GM12878 (cell line): ENCODE measurements at regions not wholly inside any gene's neighbourhood (a gene's known extent, or its start where the extent isn't known, plus 50 kb on each side); places are given as distances from the start of the nearest gene placed in this dataset.

Source experiments
- ATAC-seq: fragments of 200-7000 bp; cut with Tn5 transposase; 3 replicates; pipeline ENCODE4 v1.9.1; 2020; ENCODE audit warnings: mild to moderate bottlenecking, moderate library complexity
- BruUV-seq: library from RNA; stranded (reverse); fragments of 400-500 nt; replicated peaks from 2 replicates; lab custom pipeline; 2021; lab: Mats Ljungman, UMichigan
- CTCF ChIA-PET: fragments of 300-600 bp; sonication (Branson Sonifier 250); formaldehyde crosslinking; extraction: SDS; loops from one replicate; lab custom pipeline; 2021; ENCODE audit warnings: inconsistent platforms; lab: Yijun Ruan, JAX
- POLR2A ChIA-PET: fragments of 350-600 bp; formaldehyde crosslinking; extraction: SDS; loops from one replicate; lab custom pipeline; 2021; ENCODE audit warnings: inconsistent platforms; lab: Charles Lee
- RAD21 ChIA-PET: fragments of 300-600 bp; sonication (Branson Sonifier 250); formaldehyde crosslinking; loops from one replicate; lab custom pipeline; 2023; ENCODE audit warnings: antibody characterized with exemption; ENCODE audit not compliant: unreplicated experiment; lab: Charles Lee
- SMC1A ChIA-PET: fragments of 300-600 bp; sonication (Branson Sonifier 250); formaldehyde crosslinking; loops from one replicate; lab custom pipeline; 2023; ENCODE audit not compliant: unreplicated experiment, uncharacterized antibody; lab: Charles Lee
- DNase-seq: peaks from one replicate; pipeline ENCODE4 v3.0.0-alpha.2; 2011; ENCODE audit warnings: low read depth, low spot score
- FAIRE-seq: peaks from 3 replicates; lab custom pipeline; 2011; peaks lifted over from hg19 to GRCh38; lab: Jason Lieb, UNC
- H2AFZ ChIP-seq: 2 replicates; pipeline ENCODE4 v1.6.0; 2011; ENCODE audit warnings: low read depth, low read length, control low read depth; ENCODE audit not compliant: control insufficient read depth
- H3K27ac ChIP-seq: 2 replicates; pipeline ENCODE4 v1.5.1; 2011; ENCODE audit warnings: control low read depth; ENCODE audit not compliant: control insufficient read depth, insufficient read depth
- H3K27me3 ChIP-seq, 2 experiments: replicated peaks in 1 of 2; 2 replicates each; pipeline versions ENCODE4 v1.6.0 to v1.6.1; 2011; ENCODE audit warnings: low read length in 1 of 2; ENCODE audit not compliant: control insufficient read depth in 2 of 2, insufficient read depth in 2 of 2
- H3K36me3 ChIP-seq, 2 experiments: 2 replicates each; pipeline ENCODE4 v1.5.1; 2011; ENCODE audit warnings: low read length in 1 of 2; ENCODE audit not compliant: control insufficient read depth in 2 of 2, insufficient read depth in 2 of 2
- H3K4me1 ChIP-seq: 2 replicates; pipeline ENCODE4 v1.6.1; 2011; ENCODE audit warnings: mild to moderate bottlenecking, low read length, moderate library complexity, mixed read lengths; ENCODE audit not compliant: control insufficient read depth, insufficient read depth
- H3K4me2 ChIP-seq: 2 replicates; pipeline ENCODE4 v1.6.0; 2011; ENCODE audit warnings: control low read depth; ENCODE audit not compliant: control insufficient read depth, insufficient read depth
- H3K4me3 ChIP-seq: fragments of 200-600 bp; sonication (generic); 2 replicates; pipeline ENCODE4 v1.5.1; 2016
- H3K79me2 ChIP-seq: 2 replicates; pipeline ENCODE4 v1.6.0; 2011; ENCODE audit warnings: low read length; ENCODE audit not compliant: control insufficient read depth, insufficient read depth
- H3K9ac ChIP-seq: 2 replicates; pipeline ENCODE4 v1.8.0; 2011; ENCODE audit warnings: low read length, control low read depth, mixed read lengths; ENCODE audit not compliant: control insufficient read depth, insufficient read depth
- H3K9me3 ChIP-seq: replicated peaks from 3 replicates; pipeline ENCODE4 v1.5.1; 2011; ENCODE audit warnings: mild to moderate bottlenecking, low read length; ENCODE audit not compliant: control insufficient read depth, insufficient read depth
- H4K20me1 ChIP-seq: 2 replicates; pipeline ENCODE4 v1.6.0; 2011; ENCODE audit not compliant: control insufficient read depth, insufficient read depth
- ATF2 ChIP-seq: IDR thresholded peaks from 2 replicates; pipeline ENCODE4 v1.6.1; 2012; ENCODE audit warnings: low read length, inconsistent platforms
- ATF7 ChIP-seq: fragments of 450-650 bp; IDR thresholded peaks from 2 replicates; pipeline ENCODE4 v1.6.1; 2016; ENCODE audit warnings: low read depth, mild to moderate bottlenecking
- BCL3 ChIP-seq: IDR thresholded peaks from 2 replicates; pipeline ENCODE4 v1.6.1; 2011; ENCODE audit warnings: borderline replicate concordance, low read depth, mild to moderate bottlenecking, moderate library complexity, low read length; ENCODE audit not compliant: insufficient read depth, poor library complexity, severe bottlenecking
- CHD1 ChIP-seq: IDR thresholded peaks from 2 replicates; pipeline ENCODE4 v1.6.1; 2012; ENCODE audit warnings: low read depth, low read length, improper control_type of control experiment
- CHD4 ChIP-seq: fragments of 200-600 bp; sonication (generic); IDR thresholded peaks from 2 replicates; pipeline ENCODE4 v1.6.1; 2016; ENCODE audit warnings: mild to moderate bottlenecking
- CUX1 ChIP-seq: IDR thresholded peaks from 2 replicates; pipeline ENCODE4 v1.6.1; 2012; ENCODE audit warnings: improper control_type of control experiment, low read depth, low read length; ENCODE audit not compliant: insufficient replicate concordance
- DPF2 ChIP-seq: fragments of 450-650 bp; IDR thresholded peaks from 2 replicates; pipeline ENCODE4 v1.6.1; 2017; ENCODE audit warnings: mild to moderate bottlenecking
- FOXM1 ChIP-seq: IDR thresholded peaks from 2 replicates; pipeline ENCODE4 v1.6.1; 2012; ENCODE audit warnings: low read depth, mild to moderate bottlenecking, inconsistent platforms, low read length, moderate library complexity
- IRF3 ChIP-seq: fragments of 450-650 bp; IDR thresholded peaks from 2 replicates; pipeline ENCODE4 v1.6.1; 2014; ENCODE audit warnings: mild to moderate bottlenecking
- NFYB ChIP-seq: IDR thresholded peaks from 2 replicates; pipeline ENCODE4 v1.6.1; 2011; ENCODE audit warnings: low read depth, mild to moderate bottlenecking, low read length, improper control_type of control experiment, moderate library complexity; ENCODE audit not compliant: insufficient read depth
- PML ChIP-seq: IDR thresholded peaks from 2 replicates; pipeline ENCODE4 v1.6.1; 2012; ENCODE audit warnings: low read length, inconsistent platforms
- POLR2A ChIP-seq: IDR thresholded peaks from 2 replicates; pipeline ENCODE4 v1.6.1; 2011; ENCODE audit warnings: low read depth, mild to moderate bottlenecking, low read length
- RB1 ChIP-seq: fragments of 450-650 bp; formaldehyde crosslinking; IDR thresholded peaks from 2 replicates; pipeline ENCODE4 v1.6.1; 2017; ENCODE audit warnings: mild to moderate bottlenecking, borderline replicate concordance
- SIN3A ChIP-seq: IDR thresholded peaks from 2 replicates; pipeline ENCODE4 v1.6.1; 2012; ENCODE audit warnings: low read depth, low read length, improper control_type of control experiment
- TCF12 ChIP-seq: IDR thresholded peaks from 2 replicates; pipeline ENCODE4 v1.6.1; 2011; ENCODE audit warnings: low read depth, mild to moderate bottlenecking, low read length
- WGBS: methylation state at CpG from one replicate; pipeline ENCODE4 v1.1.6; 2016; ENCODE audit warnings: low lambda C conversion rate; ENCODE audit not compliant: insufficient replicate concordance, insufficient coverage; ENCODE audit errors: missing lambda C conversion rate; 5-methylcytosine and 5-hydroxymethylcytosine counted together
- in situ Hi-C: fragments of 300-500 bp; cut with MboI; formaldehyde crosslinking; loops from 9 replicates; pipeline ENCODE4 v1.14.3; 2018; ENCODE audit warnings: mixed read lengths
- intact Hi-C: fragments of 100-400 bp; cut with micrococcal nuclease; formaldehyde crosslinking; loops from one replicate; pipeline ENCODE4 v1.14.2; 2022; ENCODE audit not compliant: unreplicated experiment

- no peaks in the 10 kb centered on the region for H3K9me3 ChIP-seq
- no peaks in the 10 kb centered on the region for H3K36me3 ChIP-seq
- intact Hi-C loops (loop anchor here (2.0 kb wide), 1 partner anchor 21 kb away; no protein-coding TSS in a partner anchor), in situ Hi-C loops (no loop called here)
- BruUV-seq: no TSS peak
- peak; percentile 54 for FAIRE-seq
- H3K4me1 ChIP-seq: peaks cover 9% of the 10 kb centered on the region
- no peaks in the 10 kb centered on the region for H3K27me3 ChIP-seq
- peak; percentile 33 for ATAC-seq
- no peak overlapping the region for H3K27ac ChIP-seq
- H3K9ac ChIP-seq: no peak overlapping the region
- H4K20me1 ChIP-seq: no peaks in the 10 kb centered on the region
- CTCF ChIA-PET: interaction anchor here (1.2 to 8.8 kb wide), 5 partner anchors 9 to 207 kb away, joined by 3 to 340 read pairs (median 4); no protein-coding TSS in a partner anchor
- SMC1A ChIA-PET: interaction anchor here (0.7 to 13.4 kb wide), 13 partner anchors 8 to 218 kb away, joined by 3 to 407 read pairs (median 4); no protein-coding TSS in a partner anchor
- RAD21 ChIA-PET: interaction anchor here (7.3 to 7.9 kb wide), 2 partner anchors 43 to 205 kb away, joined by 77 to 296 read pairs; no protein-coding TSS in a partner anchor
- DNase-seq: no peak
- H3K4me2 ChIP-seq: no peak overlapping the region
- H2AFZ ChIP-seq: no peak overlapping the region
- WGBS: 28% methylated on average over 2 of the region's 2 CpGs
- POLR2A ChIA-PET: interaction anchor here (0.7 to 1.2 kb wide), 3 partner anchors 20 to 44 kb away, joined by 3 to 4 read pairs (median 3); no protein-coding TSS in a partner anchor
- no peak overlapping the region for H3K4me3 ChIP-seq
- no peaks in the 10 kb centered on the region for H3K79me2 ChIP-seq
- TF ChIP-seq SIN3A: no peak
- TF ChIP-seq IRF3: no peak
- TF ChIP-seq DPF2: no peak
- TF ChIP-seq NFYB: no peak
- TF ChIP-seq FOXM1: no peak
- TF ChIP-seq CUX1: no peak
- no peak for TF ChIP-seq TCF12
- no peak for TF ChIP-seq ATF2
- no peak for TF ChIP-seq RB1
- TF ChIP-seq POLR2A: no peak
- no peak for TF ChIP-seq BCL3
- no peak for TF ChIP-seq ATF7
- TF ChIP-seq PML: no peak
- no peak for TF ChIP-seq CHD4
- no peak for TF ChIP-seq CHD1
These were observed 246.6 kb upstream of the ADGRL2 start for GRCh38 chr1:81554108-81554507.
